ENCODE measurements at regions not wholly inside any gene's neighbourhood (a gene's known extent, or its start where the extent isn't known, plus 50 kb on each side); places are given as distances from the start of the nearest gene placed in this dataset.

GRCh38 chr7:24038993-24039392 lies 245.0 kb upstream of the NPY start:
- TF ChIP-seq, protein P1, sequence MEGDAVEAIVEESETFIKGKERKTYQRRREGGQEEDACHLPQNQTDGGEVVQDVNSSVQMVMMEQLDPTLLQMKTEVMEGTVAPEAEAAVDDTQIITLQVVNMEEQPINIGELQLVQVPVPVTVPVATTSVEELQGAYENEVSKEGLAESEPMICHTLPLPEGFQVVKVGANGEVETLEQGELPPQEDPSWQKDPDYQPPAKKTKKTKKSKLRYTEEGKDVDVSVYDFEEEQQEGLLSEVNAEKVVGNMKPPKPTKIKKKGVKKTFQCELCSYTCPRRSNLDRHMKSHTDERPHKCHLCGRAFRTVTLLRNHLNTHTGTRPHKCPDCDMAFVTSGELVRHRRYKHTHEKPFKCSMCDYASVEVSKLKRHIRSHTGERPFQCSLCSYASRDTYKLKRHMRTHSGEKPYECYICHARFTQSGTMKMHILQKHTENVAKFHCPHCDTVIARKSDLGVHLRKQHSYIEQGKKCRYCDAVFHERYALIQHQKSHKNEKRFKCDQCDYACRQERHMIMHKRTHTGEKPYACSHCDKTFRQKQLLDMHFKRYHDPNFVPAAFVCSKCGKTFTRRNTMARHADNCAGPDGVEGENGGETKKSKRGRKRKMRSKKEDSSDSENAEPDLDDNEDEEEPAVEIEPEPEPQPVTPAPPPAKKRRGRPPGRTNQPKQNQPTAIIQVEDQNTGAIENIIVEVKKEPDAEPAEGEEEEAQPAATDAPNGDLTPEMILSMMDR (IDR thresholded peaks at IDR 0.05) = no peak
- no peak for TF ChIP-seq POLR2A (IDR thresholded peaks at IDR 0.05)
